Activated B cell treated with CpG ODN at 0.5 μM for 24 hours (primary cell): ENCODE measurements at regions not wholly inside any gene's neighbourhood (a gene's known extent, or its start where the extent isn't known, plus 50 kb on each side); places are given as distances from the start of the nearest gene placed in this dataset.

ENCODE experiments used
- ATAC-seq: fragments of 200-7000 bp; cut with Tn5 transposase; one replicate; pipeline ENCODE4 v1.10.0; 2021; ENCODE audit warnings: low read depth, mild to moderate bottlenecking, moderate library complexity
- CTCF ChIA-PET: fragments of 350-600 bp; sonication (Branson Sonifier 250); formaldehyde crosslinking; loops from one replicate; lab custom pipeline; 2021; ENCODE audit warnings: antibody characterized with exemption; lab: Charles Lee
- POLR2A ChIA-PET: fragments of 350-600 bp; sonication (Branson Sonifier 250); formaldehyde crosslinking; loops from one replicate; lab custom pipeline; 2021; ENCODE audit warnings: antibody characterized with exemption; lab: Charles Lee
- DNase-seq: peaks from one replicate; pipeline ENCODE4 v3.0.0; 2022
- H3K27ac Mint-ChIP-seq: one replicate; pipeline ENCODE4 v1.8.0; 2020; ENCODE audit warnings: mixed read lengths
- H3K27me3 Mint-ChIP-seq: one replicate; pipeline ENCODE4 v1.8.0; 2021; ENCODE audit warnings: mixed read lengths
- H3K36me3 Mint-ChIP-seq: one replicate; pipeline ENCODE4 v1.8.0; 2021; ENCODE audit warnings: low read depth, mixed read lengths
- H3K4me1 Mint-ChIP-seq: one replicate; pipeline ENCODE4 v1.8.0; 2021; ENCODE audit warnings: mixed read lengths
- H3K4me3 Mint-ChIP-seq: one replicate; pipeline ENCODE4 v1.8.0; 2020; ENCODE audit warnings: mild to moderate bottlenecking, mixed read lengths
- H3K9me3 Mint-ChIP-seq: one replicate; pipeline ENCODE4 v1.8.0; 2020; ENCODE audit warnings: mixed read lengths
- CTCF ChIP-seq: fragments of 200-600 bp; IDR thresholded peaks from one replicate; pipeline ENCODE4 v1.8.0; 2022; ENCODE audit warnings: antibody characterized with exemption, mild to moderate bottlenecking
- intact Hi-C: fragments of 100-400 bp; cut with micrococcal nuclease; formaldehyde crosslinking; loops from one replicate; pipeline ENCODE4 v1.15.1; 2024

- no peak for ATAC-seq
- CTCF ChIA-PET, result no interaction called here
- POLR2A ChIA-PET, result no interaction called here
- Mint-ChIP-seq H3K27me3 (no peaks in the 10 kb centered on the region), H3K9me3 (no peaks in the 10 kb centered on the region), H3K27ac (no peak overlapping the region), H3K4me1 (no peaks in the 10 kb centered on the region), H3K36me3 (no peaks in the 10 kb centered on the region), H3K4me3 (no peak overlapping the region)
- intact Hi-C loops, result no loop called here
- no peak for DNase-seq
- no peak for TF ChIP-seq CTCF
Observed at GRCh38 chr2:228377533-228377932, 196.0 kb upstream of the SPHKAP start.

- H3K9me3 Mint-ChIP-seq, result peaks cover 3% of the 10 kb centered on the region
- ChIA-PET CTCF (no interaction called here), POLR2A (no interaction called here)
- intact Hi-C loops, result no loop called here
- no peak for TF ChIP-seq CTCF
- no peaks in the 10 kb centered on the region for H3K36me3 Mint-ChIP-seq
- no peak overlapping the region for H3K4me3 Mint-ChIP-seq
- H3K4me1 Mint-ChIP-seq, result no peaks in the 10 kb centered on the region
- ATAC-seq (no peak), DNase-seq (no peak)
- H3K27ac Mint-ChIP-seq, result no peak overlapping the region
- no peaks in the 10 kb centered on the region for H3K27me3 Mint-ChIP-seq
Observed at GRCh38 chr2:228374741-228375140, 193.3 kb upstream of the SPHKAP start.

- H3K9me3 Mint-ChIP-seq, result peaks cover 3% of the 10 kb centered on the region
- intact Hi-C loops, result no loop called here
- no peak overlapping the region for H3K4me3 Mint-ChIP-seq
Observed at GRCh38 chr2:228373191-228373590, 191.7 kb upstream of the SPHKAP start.

GRCh38 chr2:228372212-228372611 is 190.7 kb upstream of the SPHKAP start:
- Mint-ChIP-seq H3K27me3 (no peaks in the 10 kb centered on the region), H3K4me3 (no peak overlapping the region), H3K4me1 (no peaks in the 10 kb centered on the region), H3K27ac (no peak overlapping the region), H3K9me3 (peaks cover 3% of the 10 kb centered on the region), H3K36me3 (no peaks in the 10 kb centered on the region)
- ChIA-PET POLR2A (no interaction called here), CTCF (no interaction called here)
- no peak for ATAC-seq
- no peak for DNase-seq
- TF ChIP-seq CTCF, result no peak
- intact Hi-C loops, result no loop called here

More at GRCh38 chr2:228373191-228373590, 191.7 kb upstream of the SPHKAP start:
- Mint-ChIP-seq H3K4me1 (no peaks in the 10 kb centered on the region), H3K27ac (no peak overlapping the region), H3K36me3 (no peaks in the 10 kb centered on the region), H3K27me3 (no peaks in the 10 kb centered on the region)
- ATAC-seq, result no peak
- no peak for TF ChIP-seq CTCF
- DNase-seq, result no peak
- ChIA-PET CTCF (no interaction called here), POLR2A (no interaction called here)

- no peak for ATAC-seq
- ChIA-PET CTCF (no interaction called here), POLR2A (no interaction called here)
- Mint-ChIP-seq H3K27me3 (no peaks in the 10 kb centered on the region), H3K27ac (no peak overlapping the region), H3K4me1 (no peaks in the 10 kb centered on the region), H3K9me3 (peaks cover 3% of the 10 kb centered on the region), H3K4me3 (no peak overlapping the region), H3K36me3 (no peaks in the 10 kb centered on the region)
- DNase-seq, result no peak
- no peak for TF ChIP-seq CTCF
- intact Hi-C loops, result no loop called here
Observed at GRCh38 chr2:228369400-228370031, 188.0 kb upstream of the SPHKAP start.
